SK-N-SH treated with all-trans-retinoic acid at 6 μM for 48 hours (cell line): ENCODE measurements at regions not wholly inside any gene's neighbourhood (a gene's known extent, or its start where the extent isn't known, plus 50 kb on each side); places are given as distances from the start of the nearest gene placed in this dataset.

Experiments
- ARNTL ChIP-seq: fragments of 450-650 bp; formaldehyde crosslinking; IDR thresholded peaks from 2 replicates; pipeline ENCODE4 v1.5.0; 2020; ENCODE audit warnings: low read depth, mild to moderate bottlenecking, moderate library complexity, borderline replicate concordance
- BACH2 ChIP-seq: fragments of 250-450 bp; sonication (Bioruptor Pico); IDR thresholded peaks from 2 replicates; pipeline ENCODE4 v1.9.0; 2021; ENCODE audit warnings: mild to moderate bottlenecking, borderline replicate concordance
- CREB5 ChIP-seq: fragments of 250-450 bp; sonication (Bioruptor Pico); IDR thresholded peaks from 2 replicates; pipeline ENCODE4 v1.5.1; 2020; ENCODE audit warnings: low read depth, mild to moderate bottlenecking, moderate library complexity
- CSDC2 ChIP-seq: fragments of 250-450 bp; sonication (Bioruptor Pico); IDR thresholded peaks from 2 replicates; pipeline ENCODE4 v1.5.0; 2020; ENCODE audit warnings: mild to moderate bottlenecking, moderate library complexity
- CSRNP3 ChIP-seq: fragments of 250-450 bp; sonication (Bioruptor Pico); IDR thresholded peaks from 2 replicates; pipeline ENCODE4 v1.5.1; 2021; ENCODE audit warnings: mild to moderate bottlenecking, moderate library complexity
- GLIS3 ChIP-seq: fragments of 250-450 bp; sonication (Bioruptor Pico); IDR thresholded peaks from 2 replicates; pipeline ENCODE4 v1.5.0; 2020; ENCODE audit warnings: mild to moderate bottlenecking, moderate library complexity
- PATZ1 ChIP-seq: fragments of 250-450 bp; sonication (Bioruptor Pico); IDR thresholded peaks from 2 replicates; pipeline ENCODE4 v1.8.0; 2020; ENCODE audit warnings: mild to moderate bottlenecking, moderate library complexity, borderline replicate concordance
- POU6F1 ChIP-seq: fragments of 250-450 bp; sonication (Bioruptor Pico); IDR thresholded peaks from 2 replicates; pipeline ENCODE4 v1.8.0; 2021; ENCODE audit warnings: low read depth, mild to moderate bottlenecking, moderate library complexity, borderline replicate concordance
- PPARA ChIP-seq: fragments of 250-450 bp; sonication (Bioruptor Pico); IDR thresholded peaks from 2 replicates; pipeline ENCODE4 v1.5.0; 2020; ENCODE audit warnings: mild to moderate bottlenecking, borderline replicate concordance
- RARB ChIP-seq: fragments of 250-450 bp; sonication (Bioruptor Pico); IDR thresholded peaks from 2 replicates; pipeline ENCODE4 v1.8.0; 2021; ENCODE audit warnings: mild to moderate bottlenecking, moderate library complexity
- SNAI2 ChIP-seq: fragments of 250-450 bp; sonication (Bioruptor Pico); IDR thresholded peaks from 2 replicates; pipeline ENCODE4 v1.5.0; 2020; ENCODE audit warnings: mild to moderate bottlenecking, moderate library complexity
- TSHZ2 ChIP-seq: fragments of 250-450 bp; sonication (Bioruptor Pico); IDR thresholded peaks from 2 replicates; pipeline ENCODE4 v1.5.0; 2020; ENCODE audit warnings: mild to moderate bottlenecking, moderate library complexity
- ZNF70 ChIP-seq: fragments of 450-650 bp; formaldehyde crosslinking; IDR thresholded peaks from 2 replicates; pipeline ENCODE4 v1.5.0; 2020; ENCODE audit warnings: mild to moderate bottlenecking, moderate library complexity

- TF ChIP-seq PATZ1 (CRISPR knock-in tag) (no peak), PPARA (CRISPR knock-in tag) (no peak), CSRNP3 (CRISPR knock-in tag) (no peak), BACH2 (no peak), ZNF70 (CRISPR knock-in tag) (no peak), CREB5 (no peak), POU6F1 (CRISPR knock-in tag) (no peak), TSHZ2 (CRISPR knock-in tag) (no peak), ARNTL (CRISPR knock-in tag) (no peak), SNAI2 (CRISPR knock-in tag) (no peak), GLIS3 (CRISPR knock-in tag) (no peak), RARB (CRISPR knock-in tag) (no peak), CSDC2 (CRISPR knock-in tag) (no peak)
Measured at GRCh38 chr10:83663918-83664317, 475.4 kb upstream of the GHITM start.
